A549 (cell line): ENCODE measurements at regions not wholly inside any gene's neighbourhood (a gene's known extent, or its start where the extent isn't known, plus 50 kb on each side); places are given as distances from the start of the nearest gene placed in this dataset.

Experiments
- BCL3 ChIP-seq: fragments of >200 bp; sonication (Bioruptor Twin); formaldehyde crosslinking; IDR thresholded peaks from 3 replicates; pipeline ENCODE4 v1.6.1; 2016
- BHLHE40 ChIP-seq: IDR thresholded peaks from 2 replicates; pipeline ENCODE4 v1.6.1; 2012; ENCODE audit warnings: low read depth, low read length, inconsistent platforms
- CBX2 ChIP-seq: fragments of 200-600 bp; sonication (generic); IDR thresholded peaks from 2 replicates; pipeline ENCODE4 v1.6.1; 2016; ENCODE audit warnings: low read depth, mild to moderate bottlenecking, borderline replicate concordance
- CBX8 ChIP-seq: fragments of 200-600 bp; sonication (generic); IDR thresholded peaks from 2 replicates; pipeline ENCODE4 v1.6.1; 2016
- CEBPB ChIP-seq, 2 experiments: fragments of >200 bp in 1 of 2; sonication (Bioruptor Twin) in 1 of 2; formaldehyde crosslinking in 1 of 2; IDR thresholded peaks; 2 replicates each; pipeline ENCODE4 v1.6.1; 2012 to 2016
- CHD4 ChIP-seq: fragments of 200-600 bp; sonication (generic); IDR thresholded peaks from 2 replicates; pipeline ENCODE4 v1.6.1; 2016; ENCODE audit warnings: antibody characterized with exemption, mild to moderate bottlenecking, borderline replicate concordance
- CTCF ChIP-seq: fragments of >200 bp; sonication (Bioruptor Twin); formaldehyde crosslinking; IDR thresholded peaks from 3 replicates; pipeline ENCODE4 v1.5.1; 2016
- EHMT2 ChIP-seq: fragments of 200-600 bp; sonication (generic); IDR thresholded peaks from 2 replicates; pipeline ENCODE4 v1.6.1; 2016; ENCODE audit warnings: antibody characterized with exemption, low read depth, mild to moderate bottlenecking, moderate library complexity
- ELK1 ChIP-seq: fragments of 150-350 bp; IDR thresholded peaks from 2 replicates; pipeline ENCODE4 v1.6.1; 2014; ENCODE audit warnings: low read depth, mild to moderate bottlenecking, low read length
- EP300 ChIP-seq, 2 experiments: fragments of >200 bp; sonication (Bioruptor Twin); formaldehyde crosslinking; IDR thresholded peaks; 2 replicates in 1 of 2; 3 replicates in 1 of 2; pipeline ENCODE4 v1.6.1; 2016 to 2017
- ESRRA ChIP-seq: fragments of 150-350 bp; IDR thresholded peaks from 2 replicates; pipeline ENCODE4 v1.6.1; 2014; ENCODE audit warnings: mild to moderate bottlenecking, low read length, borderline replicate concordance
- FOSB ChIP-seq: fragments of 250-450 bp; sonication (Bioruptor Pico); IDR thresholded peaks from 2 replicates; pipeline ENCODE4 v1.5.0; 2020; ENCODE audit warnings: mild to moderate bottlenecking, moderate library complexity
- FOSL2 ChIP-seq, 2 experiments: fragments of 450-650 bp in 1 of 2; fragments of >200 bp in 1 of 2; sonication (Bioruptor Twin) in 1 of 2; formaldehyde crosslinking; IDR thresholded peaks; 2 replicates each; pipeline versions ENCODE4 v1.5.0 to v1.6.1; 2016 to 2020; ENCODE audit warnings: mild to moderate bottlenecking in 1 of 2, moderate library complexity in 1 of 2
- FOXS1 ChIP-seq: fragments of 250-450 bp; sonication (Bioruptor Pico); IDR thresholded peaks from 2 replicates; pipeline ENCODE4 v1.5.0; 2020; ENCODE audit warnings: mild to moderate bottlenecking, moderate library complexity
- GATA3 ChIP-seq: IDR thresholded peaks from 2 replicates; pipeline ENCODE4 v1.6.1; 2012; ENCODE audit warnings: borderline replicate concordance
- HDAC2 ChIP-seq: fragments of 200-600 bp; sonication (generic); IDR thresholded peaks from 2 replicates; pipeline ENCODE4 v1.6.1; 2016
- HMGXB4 ChIP-seq: fragments of 250-450 bp; sonication (Bioruptor Pico); IDR thresholded peaks from 2 replicates; pipeline ENCODE4 v1.5.0; 2021; ENCODE audit warnings: mild to moderate bottlenecking, moderate library complexity, borderline replicate concordance
- HOXA7 ChIP-seq: fragments of 250-450 bp; sonication (Bioruptor Pico); IDR thresholded peaks from 2 replicates; pipeline ENCODE4 v1.5.0; 2020; ENCODE audit warnings: mild to moderate bottlenecking, moderate library complexity
- HOXB13 ChIP-seq: fragments of 250-450 bp; sonication (Bioruptor Pico); IDR thresholded peaks from 2 replicates; pipeline ENCODE4 v1.5.0; 2020; ENCODE audit warnings: low read depth, mild to moderate bottlenecking, moderate library complexity
- HOXB5 ChIP-seq: fragments of 250-450 bp; sonication (Bioruptor Pico); IDR thresholded peaks from 2 replicates; pipeline ENCODE4 v1.5.0; 2020; ENCODE audit warnings: mild to moderate bottlenecking, moderate library complexity
- JUNB ChIP-seq: fragments of >200 bp; sonication (Bioruptor Twin); formaldehyde crosslinking; IDR thresholded peaks from 2 replicates; pipeline ENCODE4 v1.6.1; 2016
- KDM1A ChIP-seq: fragments of 200-600 bp; sonication (generic); IDR thresholded peaks from 2 replicates; pipeline ENCODE4 v1.6.1; 2016; ENCODE audit warnings: low read depth, mild to moderate bottlenecking
- MAFK ChIP-seq: fragments of 450-650 bp; IDR thresholded peaks from 2 replicates; pipeline ENCODE4 v1.6.1; 2014; ENCODE audit not compliant: partially characterized antibody
- MAZ ChIP-seq: fragments of 150-350 bp; IDR thresholded peaks from 2 replicates; pipeline ENCODE4 v1.6.1; 2014; ENCODE audit warnings: antibody characterized with exemption, low read depth, low read length, borderline replicate concordance
- MYC ChIP-seq: IDR thresholded peaks from 2 replicates; pipeline ENCODE4 v1.6.1; 2012; ENCODE audit warnings: mild to moderate bottlenecking, inconsistent platforms, low read length, improper control_type of control experiment, borderline replicate concordance
- NFE2L2 ChIP-seq: fragments of 150-350 bp; conservative IDR thresholded peaks from 2 replicates; pipeline ENCODE4 v1.6.1; 2014; ENCODE audit warnings: low read length
- NPAS2 ChIP-seq: fragments of 250-450 bp; sonication (Bioruptor Pico); IDR thresholded peaks from 2 replicates; pipeline ENCODE4 v1.8.0; 2022; ENCODE audit warnings: mild to moderate bottlenecking, moderate library complexity, borderline replicate concordance
- PHF8 ChIP-seq: fragments of 200-600 bp; sonication (generic); IDR thresholded peaks from 2 replicates; pipeline ENCODE4 v1.6.1; 2016; ENCODE audit warnings: low read depth, mild to moderate bottlenecking, antibody characterized with exemption, moderate library complexity, borderline replicate concordance
- POLR2A ChIP-seq: IDR thresholded peaks from 2 replicates; pipeline ENCODE4 v1.6.1; 2012; ENCODE audit warnings: mild to moderate bottlenecking, low read length
- RARB ChIP-seq: fragments of 250-450 bp; sonication (Bioruptor Pico); IDR thresholded peaks from 2 replicates; pipeline ENCODE4 v1.8.0; 2021; ENCODE audit warnings: mild to moderate bottlenecking, moderate library complexity
- RFX5 ChIP-seq: fragments of 450-650 bp; IDR thresholded peaks from 2 replicates; pipeline ENCODE4 v1.7.1; 2014; ENCODE audit warnings: antibody characterized with exemption, mild to moderate bottlenecking, moderate library complexity
- RNF2 ChIP-seq: fragments of 200-600 bp; sonication (generic); IDR thresholded peaks from 2 replicates; pipeline ENCODE4 v1.6.1; 2016; ENCODE audit warnings: low read depth, mild to moderate bottlenecking, antibody characterized with exemption, moderate library complexity, borderline replicate concordance
- SMC3 ChIP-seq: fragments of >200 bp; sonication (Bioruptor Twin); formaldehyde crosslinking; IDR thresholded peaks from 3 replicates; pipeline ENCODE4 v1.6.1; 2018; ENCODE audit warnings: inconsistent platforms
- SREBF2 ChIP-seq: fragments of 450-650 bp; IDR thresholded peaks from 2 replicates; pipeline ENCODE4 v1.6.1; 2014; ENCODE audit warnings: mild to moderate bottlenecking, moderate library complexity
- TP53 ChIP-seq: fragments of 250-450 bp; sonication (Bioruptor Pico); IDR thresholded peaks from 2 replicates; pipeline ENCODE4 v1.5.0; 2021; ENCODE audit warnings: mild to moderate bottlenecking, moderate library complexity
- ZFP36 ChIP-seq: fragments of 450-650 bp; IDR thresholded peaks from 2 replicates; pipeline ENCODE4 v1.6.1; 2014; ENCODE audit warnings: borderline replicate concordance; ENCODE audit not compliant: partially characterized antibody
- ZSCAN20 ChIP-seq: fragments of 250-450 bp; sonication (Bioruptor Pico); IDR thresholded peaks from 2 replicates; pipeline ENCODE4 v1.8.0; 2022; ENCODE audit warnings: mild to moderate bottlenecking, moderate library complexity
- TF ChIP-seq, protein P1 (sequence below): fragments of 250-450 bp; sonication (Bioruptor Pico); IDR thresholded peaks from 2 replicates; pipeline ENCODE4 v1.5.0; 2020; ENCODE audit warnings: low read depth, mild to moderate bottlenecking, moderate library complexity

- TF ChIP-seq CBX2 (no peak), HOXA7 (CRISPR knock-in tag) (no peak), NPAS2 (CRISPR knock-in tag) (no peak), FOSB (CRISPR knock-in tag) (no peak), PHF8 (no peak), POLR2A (no peak), NFE2L2 (no peak), FOSL2 (IDR thresholded peaks at IDR 0.05) (peak; percentile 78), FOSL2 (CRISPR knock-in tag; IDR thresholded peaks at IDR 0.05) (peak; percentile 81), GATA3 (peak; percentile 74; the same call in 1 of the 2 replicates), MYC (no peak), CBX8 (no peak), HDAC2 (no peak), KDM1A (no peak), ZFP36 (no peak), BCL3 (no peak), ESRRA (no peak), RFX5 (no peak), JUNB (peak; percentile 88), HMGXB4 (no peak), CTCF (no peak), RNF2 (no peak), HOXB5 (CRISPR knock-in tag) (no peak), ELK1 (no peak), CEBPB (IDR thresholded peaks at IDR 0.05) (peak; percentile 74 to 86; a peak in 3 of 4 replicates), CHD4 (no peak), MAZ (no peak), HOXB13 (CRISPR knock-in tag) (no peak; the same call in 1 of the 2 replicates), RARB (CRISPR knock-in tag) (no peak), BHLHE40 (no peak), ZSCAN20 (CRISPR knock-in tag) (no peak), EHMT2 (no peak), TP53 (CRISPR knock-in tag) (no peak), FOXS1 (CRISPR knock-in tag) (no peak), EP300 (IDR thresholded peaks at IDR 0.05) (peak; percentile 40 to 53; a peak in 2 of 5 replicates), SMC3 (no peak), MAFK (no peak), SREBF2 (no peak)
- TF ChIP-seq, protein P1, sequence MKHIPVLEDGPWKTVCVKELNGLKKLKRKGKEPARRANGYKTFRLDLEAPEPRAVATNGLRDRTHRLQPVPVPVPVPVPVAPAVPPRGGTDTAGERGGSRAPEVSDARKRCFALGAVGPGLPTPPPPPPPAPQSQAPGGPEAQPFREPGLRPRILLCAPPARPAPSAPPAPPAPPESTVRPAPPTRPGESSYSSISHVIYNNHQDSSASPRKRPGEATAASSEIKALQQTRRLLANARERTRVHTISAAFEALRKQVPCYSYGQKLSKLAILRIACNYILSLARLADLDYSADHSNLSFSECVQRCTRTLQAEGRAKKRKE (CRISPR knock-in tag): 0 out of 2 replicates have a peak, but pooled peaks have one; percentile 65
Measured at GRCh38 chr2:106970471-106971261, 84.7 kb upstream of the ST6GAL2 start (continued).
